ENCODE measurements at regions not wholly inside any gene's neighbourhood (a gene's known extent, or its start where the extent isn't known, plus 50 kb on each side); places are given as distances from the start of the nearest gene placed in this dataset.
A peak's percentile ranks its signal among the peaks of the same experiment; 100 is the strongest.

DNA sequence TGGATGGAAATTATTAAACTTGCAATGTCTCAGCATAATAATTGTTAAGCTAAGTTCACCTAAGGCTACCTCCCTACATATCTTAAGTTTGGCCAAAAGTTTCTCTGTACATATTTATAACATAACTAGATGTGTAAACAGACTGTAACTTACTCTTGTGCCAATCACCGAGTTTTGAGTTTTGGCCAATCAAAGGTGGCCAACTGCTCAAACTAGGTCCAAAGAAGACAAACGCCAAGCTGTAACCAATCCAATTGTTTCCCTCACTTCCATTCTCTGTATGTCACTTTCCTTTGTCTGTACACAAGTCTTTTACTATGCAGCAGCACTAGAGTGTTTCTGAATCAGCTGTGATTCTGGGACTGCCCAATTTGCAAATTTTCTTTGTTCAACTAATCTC is 197.8 kb downstream of the LYPLAL1 start:
- no peak overlapping the region for H3K4me3 Mint-ChIP-seq
- no peaks in the 10 kb centered on the region for H3K36me3 Mint-ChIP-seq
- no peaks in the 10 kb centered on the region for H3K4me1 Mint-ChIP-seq
- H3K9me3 Mint-ChIP-seq = no peaks in the 10 kb centered on the region
- no peak overlapping the region for H3K27ac Mint-ChIP-seq
- ATAC-seq = no peak
- no peak for DNase-seq
- POLR2A ChIA-PET = no interaction called here
- H3K27me3 Mint-ChIP-seq = peaks cover 0 to 3% (median 0%) of the 10 kb centered on the region in 5 donors

DNA sequence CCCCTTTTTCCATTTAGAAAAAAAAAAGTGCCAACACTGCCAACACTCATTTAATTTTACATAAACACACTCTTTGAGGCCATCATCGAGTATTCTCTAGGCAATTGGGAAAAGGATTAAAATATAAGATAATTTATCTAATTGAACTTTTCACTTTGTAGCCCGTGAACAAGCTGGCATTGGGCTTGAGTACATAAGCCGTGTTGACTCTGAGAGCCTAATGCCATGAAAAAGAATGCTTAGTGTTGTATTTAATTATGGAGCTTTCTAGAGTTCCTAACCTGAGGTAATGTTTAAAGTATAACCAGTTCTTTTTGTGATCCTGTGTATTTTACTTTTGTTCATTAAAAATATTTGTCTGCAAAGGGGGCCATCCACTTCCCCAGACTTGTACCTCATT is 193.8 kb downstream of the LYPLAL1 start:
- DNase-seq (no peak), ATAC-seq (no peak)
- Mint-ChIP-seq H3K4me3 (no peak overlapping the region), H3K27ac (no peak overlapping the region), H3K36me3 (no peaks in the 10 kb centered on the region), H3K4me1 (no peaks in the 10 kb centered on the region), H3K9me3 (peaks cover 0 to 2% (median 0%) of the 10 kb centered on the region in 9 donors), H3K27me3 (no peaks in the 10 kb centered on the region)
- POLR2A ChIA-PET = no interaction called here

DNA sequence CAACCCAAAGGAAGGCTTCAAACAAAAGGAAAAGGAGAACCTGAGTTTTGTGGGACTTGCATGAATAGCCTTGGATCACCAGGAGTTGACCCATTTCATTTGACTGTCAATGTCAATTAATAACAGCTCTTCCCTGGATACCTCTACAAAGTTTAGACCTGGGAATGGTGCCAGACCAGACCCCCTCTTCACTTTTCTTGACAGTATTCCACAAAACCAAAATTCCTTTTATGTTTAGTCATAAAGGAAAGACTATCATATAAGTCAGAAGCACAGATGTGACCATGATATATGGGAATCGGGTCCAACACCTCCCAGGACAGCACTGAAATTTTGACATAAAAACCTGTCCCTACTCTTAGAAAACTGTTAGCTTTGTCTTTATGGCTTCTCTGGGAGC is 191.8 kb downstream of the LYPLAL1 start:
- H3K27ac Mint-ChIP-seq = no peak overlapping the region
- no peak overlapping the region for H3K4me3 Mint-ChIP-seq
- ATAC-seq (no peak), DNase-seq (no peak)
- H3K4me1 Mint-ChIP-seq = no peaks in the 10 kb centered on the region
- POLR2A ChIA-PET = no interaction called here
- peaks cover 0 to 2% (median 0%) of the 10 kb centered on the region in 9 donors for H3K9me3 Mint-ChIP-seq
- H3K27me3 Mint-ChIP-seq = no peaks in the 10 kb centered on the region
- no peaks in the 10 kb centered on the region for H3K36me3 Mint-ChIP-seq

DNA sequence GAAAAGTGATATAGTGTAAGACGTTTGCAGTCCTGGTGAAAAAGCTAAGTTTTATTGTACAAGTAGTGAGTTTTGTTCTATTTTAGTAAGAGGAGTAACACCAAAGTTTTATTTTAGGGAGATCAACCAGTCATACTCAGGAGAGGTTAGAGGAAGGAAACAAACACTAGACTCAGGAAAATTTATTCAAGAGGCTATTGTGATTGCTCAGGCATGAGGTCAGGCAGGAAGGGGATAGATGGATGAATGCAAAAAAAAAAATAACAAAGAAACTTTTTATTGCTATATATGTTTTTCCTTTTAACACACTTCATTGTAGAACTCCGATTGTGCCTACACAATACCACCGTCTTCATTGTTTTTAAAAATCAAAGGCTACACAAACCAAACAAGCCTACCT is 189.0 kb downstream of the LYPLAL1 start:
- peaks cover 0 to 3% (median 0%) of the 10 kb centered on the region in 9 donors for H3K9me3 Mint-ChIP-seq
- no peak overlapping the region for H3K4me3 Mint-ChIP-seq
- no peaks in the 10 kb centered on the region for H3K27me3 Mint-ChIP-seq
- no peaks in the 10 kb centered on the region for H3K4me1 Mint-ChIP-seq
- POLR2A ChIA-PET = no interaction called here
- no peaks in the 10 kb centered on the region for H3K36me3 Mint-ChIP-seq
- no peak for ATAC-seq
- H3K27ac Mint-ChIP-seq = no peak overlapping the region
- no peak for DNase-seq

DNA sequence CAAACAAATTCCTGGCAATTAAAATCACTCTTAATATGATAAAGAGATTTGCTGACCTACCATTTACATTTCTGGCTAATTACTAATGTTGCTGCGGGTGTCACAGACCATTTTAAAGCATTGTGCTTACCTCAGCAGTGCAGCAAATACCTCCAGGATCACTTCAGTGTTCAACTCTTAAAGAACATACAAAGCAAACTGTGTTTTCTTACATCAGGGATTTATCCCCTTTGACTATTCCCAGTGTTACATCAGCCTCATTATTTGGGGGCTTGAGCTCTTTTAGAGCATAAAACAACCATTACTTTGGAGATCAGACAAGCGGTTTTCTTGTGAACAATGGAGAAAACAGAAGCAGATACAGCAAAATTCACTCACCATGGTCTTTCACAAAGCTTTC is 185.4 kb downstream of the LYPLAL1 start:
- no peak for DNase-seq
- Mint-ChIP-seq H3K4me3 (no peak overlapping the region), H3K9me3 (peaks cover 0 to 6% (median 2%) of the 10 kb centered on the region in 9 donors), H3K27me3 (no peaks in the 10 kb centered on the region), H3K36me3 (no peaks in the 10 kb centered on the region), H3K4me1 (no peaks in the 10 kb centered on the region), H3K27ac (no peak overlapping the region)
- no peak for ATAC-seq
- POLR2A ChIA-PET = no interaction called here

DNA sequence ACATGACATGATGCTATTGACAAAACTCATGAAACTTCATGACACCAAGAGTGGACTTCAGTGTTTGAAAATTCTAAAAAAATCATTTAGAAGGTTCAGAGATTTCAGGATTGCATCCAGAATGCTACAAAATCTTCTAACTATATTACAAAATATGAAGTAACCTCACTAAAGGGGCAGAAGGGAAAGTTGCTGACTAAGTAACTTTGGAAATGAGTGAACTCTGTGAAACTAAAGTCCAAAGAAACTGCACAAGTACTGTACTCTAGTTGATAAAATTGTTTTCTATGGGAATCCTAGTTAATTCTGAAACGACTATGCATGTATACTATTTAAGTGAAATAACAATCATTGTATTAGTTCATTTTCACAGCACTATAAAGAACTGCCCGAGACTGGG is 184.4 kb downstream of the LYPLAL1 start:
- Mint-ChIP-seq H3K27me3 (no peaks in the 10 kb centered on the region), H3K27ac (no peak overlapping the region), H3K9me3 (peaks cover 0 to 7% (median 2%) of the 10 kb centered on the region in 9 donors), H3K4me1 (no peaks in the 10 kb centered on the region), H3K4me3 (no peak overlapping the region), H3K36me3 (no peaks in the 10 kb centered on the region)
- DNase-seq (no peak), ATAC-seq (no peak)
- POLR2A ChIA-PET = no interaction called here

DNA sequence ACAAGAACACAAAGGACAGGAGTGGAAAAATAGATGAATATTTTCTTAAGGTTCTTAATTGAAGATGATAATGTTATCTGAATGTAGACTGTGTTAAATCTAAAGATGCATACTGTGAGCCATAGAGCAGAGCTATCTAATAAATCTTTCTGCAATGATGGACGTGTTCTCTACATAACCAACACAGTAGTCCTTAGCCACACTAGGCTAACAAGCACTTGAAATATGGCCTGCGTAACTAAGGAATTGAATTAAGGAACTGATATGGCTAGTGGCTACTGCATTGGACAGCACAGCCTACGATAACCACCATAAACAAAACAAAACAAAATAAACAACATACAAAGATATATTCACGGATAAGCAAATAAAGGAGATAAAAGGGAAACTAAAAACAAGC is 181.3 kb downstream of the LYPLAL1 start:
- POLR2A ChIA-PET = no interaction called here
- Mint-ChIP-seq H3K27ac (no peak overlapping the region), H3K36me3 (no peaks in the 10 kb centered on the region), H3K27me3 (no peaks in the 10 kb centered on the region), H3K4me3 (no peak overlapping the region), H3K9me3 (peaks cover 0 to 7% (median 3%) of the 10 kb centered on the region in 9 donors), H3K4me1 (no peaks in the 10 kb centered on the region)
- ATAC-seq (no peak), DNase-seq (no peak)

DNA sequence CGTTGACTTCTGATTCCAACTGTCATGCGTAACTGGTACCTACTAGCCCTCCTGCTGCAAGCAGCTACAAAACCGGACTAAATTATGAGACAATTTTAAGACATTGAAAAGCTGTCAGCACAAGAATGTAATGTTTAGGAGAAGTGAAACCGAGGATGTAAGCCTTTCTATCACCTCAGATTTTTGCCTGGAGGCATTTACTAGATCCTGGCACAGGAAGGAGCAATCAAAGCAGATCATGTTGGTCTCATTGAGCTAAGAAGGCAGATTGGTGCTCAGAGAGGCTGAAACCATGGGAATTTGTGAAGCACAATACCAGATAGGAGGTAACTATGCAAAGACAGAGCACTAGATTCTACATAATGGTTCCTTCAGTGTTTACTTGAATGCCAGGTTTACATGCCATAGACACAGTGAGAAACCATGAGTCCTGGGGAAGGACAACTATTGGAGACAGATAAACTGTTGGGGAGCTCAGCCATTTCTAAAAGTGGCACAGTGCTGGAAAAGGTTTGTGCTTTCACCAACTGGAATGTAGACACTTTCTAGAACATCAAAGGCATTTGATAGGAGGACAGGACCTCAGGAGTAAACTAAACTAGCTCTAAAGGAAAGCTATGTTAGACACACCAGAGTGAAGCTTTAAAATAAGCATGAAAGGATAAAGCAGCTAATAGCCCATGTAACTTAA is 179.4 kb downstream of the LYPLAL1 start:
- POLR2A ChIA-PET = no interaction called here
- no peaks in the 10 kb centered on the region for H3K4me1 Mint-ChIP-seq
- H3K9me3 Mint-ChIP-seq = peaks cover 0 to 11% (median 5%) of the 10 kb centered on the region in 9 donors
- no peak overlapping the region for H3K27ac Mint-ChIP-seq
- H3K4me3 Mint-ChIP-seq = no peak overlapping the region
- DNase-seq (no peak), ATAC-seq (no peak)
- H3K27me3 Mint-ChIP-seq = peaks cover 0 to 5% (median 0%) of the 10 kb centered on the region in 5 donors
- H3K36me3 Mint-ChIP-seq = peaks cover 0 to under 1% (median 0%) of the 10 kb centered on the region in 3 donors

DNA sequence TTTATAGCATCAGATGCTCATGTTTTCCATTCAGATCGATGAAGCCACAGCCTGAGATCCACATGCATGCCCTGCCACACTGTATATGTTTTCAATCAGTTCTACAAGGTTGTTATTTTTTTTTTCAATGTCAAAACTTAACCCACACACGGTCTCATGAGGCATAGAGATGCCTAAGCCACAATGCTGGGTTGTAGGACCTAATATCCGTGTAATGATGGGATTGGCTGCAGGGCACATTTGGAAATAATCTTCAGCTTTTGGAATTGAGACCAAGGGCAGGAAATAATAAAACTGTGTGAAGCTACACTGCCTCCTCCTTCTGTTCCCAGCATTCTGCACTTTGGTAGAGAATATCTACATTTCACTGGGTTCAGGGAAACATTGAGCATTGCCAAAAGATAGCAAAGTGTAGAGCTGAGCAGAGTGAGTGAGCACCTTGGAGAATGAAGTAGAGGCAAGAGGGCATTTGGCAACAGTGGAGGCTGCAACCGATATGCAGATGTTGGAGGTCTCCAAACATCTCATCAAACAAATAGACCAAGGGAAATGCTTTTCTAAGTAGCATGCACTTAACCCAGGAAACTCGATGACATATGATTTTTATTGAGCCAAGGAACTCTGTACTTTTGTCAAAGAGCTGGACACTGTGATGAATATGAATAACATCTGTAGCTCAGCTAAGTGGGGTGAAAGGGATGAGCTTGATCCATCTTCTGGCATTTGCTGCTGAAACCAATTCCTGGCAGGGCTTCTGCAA is 176.7 kb downstream of the LYPLAL1 start:
- POLR2A ChIA-PET = no interaction called here
- no peak for DNase-seq
- H3K27me3 Mint-ChIP-seq = peaks cover 0 to 5% (median 0%) of the 10 kb centered on the region in 5 donors
- H3K4me3 Mint-ChIP-seq = no peak overlapping the region
- peaks cover 6 to 27% (median 22%) of the 10 kb centered on the region in 9 donors for H3K9me3 Mint-ChIP-seq
- H3K4me1 Mint-ChIP-seq = no peaks in the 10 kb centered on the region
- H3K36me3 Mint-ChIP-seq = peaks cover 2 to 21% (median 9%) of the 10 kb centered on the region in 3 donors
- no peak for ATAC-seq
- no peak overlapping the region for H3K27ac Mint-ChIP-seq

DNA sequence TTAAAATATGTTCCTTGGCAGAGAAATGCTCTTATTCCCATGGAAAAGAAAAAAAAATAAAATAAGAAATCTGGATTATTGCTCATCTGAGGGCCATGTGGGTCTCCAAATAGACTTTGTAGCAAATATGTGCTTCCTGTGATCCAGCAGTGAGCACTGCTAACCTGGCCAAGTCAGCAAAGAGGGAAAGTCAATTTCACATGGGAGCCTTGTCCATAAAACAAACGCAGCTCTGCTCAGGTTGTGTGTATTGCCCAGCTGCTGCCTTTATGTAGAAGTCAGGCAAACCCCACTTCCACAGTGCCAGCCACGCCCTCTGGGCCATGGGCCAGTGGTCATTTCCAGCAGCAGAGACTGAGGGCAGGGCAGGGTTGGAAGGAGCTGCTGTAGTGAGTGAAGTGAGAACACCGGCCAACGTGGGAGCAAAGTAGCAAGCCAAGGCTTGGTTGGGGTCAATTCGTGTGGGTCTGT is 174.3 kb downstream of the LYPLAL1 start:
- Mint-ChIP-seq H3K36me3 (peaks cover 2 to 40% (median 16%) of the 10 kb centered on the region in 3 donors), H3K9me3 (peaks cover 6 to 43% (median 33%) of the 10 kb centered on the region in 9 donors), H3K27me3 (peaks cover 0 to 5% (median 0%) of the 10 kb centered on the region in 5 donors), H3K4me3 (no peak overlapping the region), H3K4me1 (no peaks in the 10 kb centered on the region), H3K27ac (no peak overlapping the region)
- POLR2A ChIA-PET = no interaction called here
- DNase-seq (no peak), ATAC-seq (no peak)

DNA sequence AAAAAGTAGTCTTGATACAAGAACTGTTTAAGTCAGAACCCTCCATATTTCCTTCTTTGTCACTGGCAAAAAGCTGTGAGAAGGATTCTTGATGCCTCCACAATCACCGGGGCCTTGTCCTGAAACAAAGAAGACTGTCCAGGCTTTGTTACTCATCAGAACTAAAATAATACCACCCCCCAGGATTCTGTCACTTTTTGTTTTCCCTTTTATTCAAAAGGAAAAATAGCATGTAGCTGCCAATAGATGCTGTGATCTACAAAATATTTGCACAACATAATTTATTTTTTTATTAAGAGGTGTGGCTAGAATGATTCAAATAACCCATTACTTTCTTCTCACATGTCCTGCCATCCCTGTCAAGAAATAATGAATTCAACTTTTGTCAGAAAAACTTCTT is 173.7 kb downstream of the LYPLAL1 start:
- Mint-ChIP-seq H3K4me1 (no peaks in the 10 kb centered on the region), H3K27ac (no peak overlapping the region), H3K36me3 (peaks cover 2 to 43% (median 18%) of the 10 kb centered on the region in 3 donors), H3K9me3 (peaks cover 6 to 43% (median 33%) of the 10 kb centered on the region in 9 donors), H3K4me3 (no peak overlapping the region), H3K27me3 (peaks cover 0 to 5% (median 0%) of the 10 kb centered on the region in 5 donors)
- no peak for DNase-seq
- POLR2A ChIA-PET = no interaction called here
- ATAC-seq = no peak

DNA sequence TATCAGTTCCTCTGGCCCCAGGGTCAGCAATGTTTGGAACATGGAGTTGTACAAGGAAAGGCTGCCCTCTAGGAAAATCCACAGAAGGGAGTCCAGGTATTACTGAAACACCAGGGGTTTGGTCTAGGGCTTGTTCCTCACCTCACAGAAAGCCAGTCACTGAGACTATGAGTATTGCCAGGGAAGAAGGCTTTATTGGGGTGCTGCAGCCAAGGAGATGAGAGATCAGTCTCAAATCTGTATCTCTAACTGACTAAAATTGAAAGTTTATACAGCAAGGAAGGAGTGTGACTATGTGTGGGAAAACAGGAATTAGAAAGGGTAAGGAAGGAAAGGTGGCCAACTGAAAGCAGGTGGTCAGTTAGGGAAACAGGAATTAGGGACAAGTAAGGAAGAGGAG is 172.3 kb downstream of the LYPLAL1 start:
- H3K9me3 Mint-ChIP-seq = peaks cover 6 to 43% (median 33%) of the 10 kb centered on the region in 9 donors
- H3K27ac Mint-ChIP-seq = no peak overlapping the region
- H3K4me3 Mint-ChIP-seq = peak overlapping the region in 1 of 10 donors; percentile 51

DNA sequence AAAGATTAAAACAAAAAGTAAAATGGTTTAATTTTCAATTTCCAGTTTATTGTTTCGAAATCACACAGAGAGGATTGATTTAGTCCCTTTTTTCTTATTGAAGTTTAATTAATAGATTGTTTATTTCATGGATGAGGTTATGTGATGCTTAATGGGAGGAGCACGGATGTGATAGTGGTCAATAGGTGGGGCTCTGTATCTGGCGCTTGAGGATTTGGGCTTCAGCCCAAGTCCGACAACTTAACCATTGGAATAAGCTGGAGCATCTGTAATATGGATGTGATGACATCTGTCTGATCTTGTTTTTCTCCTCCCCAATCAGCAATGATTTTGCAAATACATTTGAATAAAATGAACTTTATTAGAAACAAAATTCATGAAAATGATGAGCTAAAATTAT is 169.2 kb downstream of the LYPLAL1 start:
- H3K4me3 Mint-ChIP-seq = no peak overlapping the region
- POLR2A ChIA-PET = no interaction called here
- no peaks in the 10 kb centered on the region for H3K27me3 Mint-ChIP-seq
- peaks cover 0 to 43% (median 18%) of the 10 kb centered on the region in 3 donors for H3K36me3 Mint-ChIP-seq
- DNase-seq = no peak
- peaks cover 4 to 43% (median 29%) of the 10 kb centered on the region in 9 donors for H3K9me3 Mint-ChIP-seq
- no peak overlapping the region for H3K27ac Mint-ChIP-seq
- no peak for ATAC-seq
- H3K4me1 Mint-ChIP-seq = no peaks in the 10 kb centered on the region

More for the DNA sequence above, 172.3 kb downstream of the LYPLAL1 start:
- DNase-seq (no peak), ATAC-seq (no peak)
- H3K27me3 Mint-ChIP-seq = peaks cover 0 to 5% (median 0%) of the 10 kb centered on the region in 5 donors
- POLR2A ChIA-PET = no interaction called here
- peaks cover 2 to 43% (median 18%) of the 10 kb centered on the region in 3 donors for H3K36me3 Mint-ChIP-seq
- H3K4me1 Mint-ChIP-seq = no peaks in the 10 kb centered on the region
